Neuronal stem cell (in vitro differentiated cells): ENCODE measurements at regions not wholly inside any gene's neighbourhood (a gene's known extent, or its start where the extent isn't known, plus 50 kb on each side); places are given as distances from the start of the nearest gene placed in this dataset.
A peak's percentile ranks its signal among the peaks of the same experiment; 100 is the strongest.

ENCODE experiments used
- DNase-seq: peaks from one replicate; pipeline ENCODE4 v3.0.0-alpha.2; 2013; ENCODE audit warnings: low spot score
- H2AFZ ChIP-seq: one replicate; pipeline ENCODE4 v1.6.1; 2013; ENCODE audit warnings: mild to moderate bottlenecking, low read length, inconsistent platforms
- H2AK5ac ChIP-seq: 2 replicates; pipeline ENCODE4 v1.6.1; 2013; ENCODE audit warnings: low read depth, mild to moderate bottlenecking, inconsistent platforms, low read length, moderate library complexity, mixed read lengths
- H2BK120ac ChIP-seq: 2 replicates; pipeline ENCODE4 v1.6.1; 2013; ENCODE audit warnings: low read depth, mild to moderate bottlenecking, inconsistent platforms, low read length, moderate library complexity, mixed read lengths
- H2BK12ac ChIP-seq: one replicate; pipeline ENCODE4 v1.6.1; 2013; ENCODE audit warnings: low read length, inconsistent platforms
- H2BK15ac ChIP-seq: 2 replicates; pipeline ENCODE4 v1.6.1; 2013; ENCODE audit warnings: mild to moderate bottlenecking, low read length, inconsistent platforms, mixed read lengths
- H2BK5ac ChIP-seq: one replicate; pipeline ENCODE4 v1.6.1; 2013; ENCODE audit warnings: inconsistent platforms, mild to moderate bottlenecking, low read length, moderate library complexity
- H3K14ac ChIP-seq: one replicate; pipeline ENCODE4 v1.6.1; 2013; ENCODE audit warnings: low read length, inconsistent platforms
- H3K18ac ChIP-seq: 2 replicates; pipeline ENCODE4 v1.6.1; 2013; ENCODE audit warnings: low read length, inconsistent platforms
- H3K23ac ChIP-seq: 2 replicates; pipeline ENCODE4 v1.6.1; 2013; ENCODE audit warnings: low read depth, mild to moderate bottlenecking, mixed read lengths, low read length, inconsistent platforms; ENCODE audit not compliant: poor library complexity
- H3K27ac ChIP-seq: replicated peaks from 3 replicates; pipeline ENCODE4 v1.5.1; 2013; ENCODE audit warnings: low read length, inconsistent platforms
- H3K27me3 ChIP-seq, 3 experiments: 2 replicates each; pipeline ENCODE4 v1.6.1; 2013; ENCODE audit warnings: low read length in 3 of 3, mild to moderate bottlenecking in 2 of 3, inconsistent platforms in 1 of 3, low read depth in 1 of 3, mixed read lengths in 1 of 3, moderate library complexity in 1 of 3; ENCODE audit not compliant: control insufficient read depth in 3 of 3, insufficient read depth in 3 of 3
- H3K36me3 ChIP-seq, 2 donors: replicated peaks in 1 of 2; 2 replicates each; pipeline ENCODE4 v1.6.1; 2013; ENCODE audit warnings: low read length in 2 of 2; ENCODE audit not compliant: control insufficient read depth in 2 of 2, insufficient read depth in 2 of 2
- H3K4ac ChIP-seq: 2 replicates; pipeline ENCODE4 v1.6.1; 2013; ENCODE audit warnings: inconsistent platforms, mild to moderate bottlenecking, low read length, moderate library complexity
- H3K4me1 ChIP-seq, 2 donors: 1 replicate in 1 of 2; 2 replicates in 1 of 2; pipeline ENCODE4 v1.6.1; 2013; ENCODE audit warnings: low read length in 2 of 2, low read depth in 1 of 2; ENCODE audit not compliant: control insufficient read depth in 2 of 2, insufficient read depth in 1 of 2
- H3K4me2 ChIP-seq: one replicate; pipeline ENCODE4 v1.6.1; 2013; ENCODE audit warnings: mild to moderate bottlenecking, low read length, inconsistent platforms; ENCODE audit not compliant: insufficient read depth, poor library complexity, severe bottlenecking
- H3K4me3 ChIP-seq, 2 donors: 2 replicates each; pipeline ENCODE4 v1.5.1; 2013; ENCODE audit warnings: low read length in 2 of 2, mild to moderate bottlenecking in 2 of 2, inconsistent platforms in 1 of 2, moderate library complexity in 1 of 2
- H3K79me1 ChIP-seq: one replicate; pipeline ENCODE4 v1.6.1; 2013; ENCODE audit warnings: low read depth, mild to moderate bottlenecking, inconsistent platforms, low read length, moderate library complexity
- H3K9ac ChIP-seq: one replicate; pipeline ENCODE4 v1.6.1; 2013; ENCODE audit warnings: mild to moderate bottlenecking, low read depth, low read length, inconsistent platforms; ENCODE audit not compliant: poor library complexity
- H3K9me3 ChIP-seq, 2 donors: replicated peaks in 1 of 2; 2 replicates each; pipeline versions ENCODE3 to v1.6.1; 2013; ENCODE audit warnings: low read length in 2 of 2, mild to moderate bottlenecking in 2 of 2, inconsistent platforms in 1 of 2, low read depth in 1 of 2, mixed read lengths in 1 of 2, moderate library complexity in 1 of 2; ENCODE audit not compliant: control insufficient read depth in 2 of 2, insufficient read depth in 1 of 2
- H4K8ac ChIP-seq: one replicate; pipeline ENCODE4 v1.6.1; 2013; ENCODE audit warnings: low read depth, mild to moderate bottlenecking, inconsistent platforms, low read length, moderate library complexity
- H4K91ac ChIP-seq: one replicate; pipeline ENCODE4 v1.6.1; 2013; ENCODE audit warnings: low read length, low read depth, mild to moderate bottlenecking, inconsistent platforms; ENCODE audit not compliant: poor library complexity
- WGBS, 2 donors: extraction: QIAGEN DNeasy Blood & Tissue Kit; methylation state at CpG; one replicate each; pipeline ENCODE4 v1.1.7; 2013; ENCODE audit warnings: missing lambda C conversion rate in 2 of 2, mixed read lengths in 1 of 2; ENCODE audit not compliant: insufficient read length in 2 of 2, insufficient replicate concordance in 1 of 2; ENCODE audit errors: extremely low coverage in 2 of 2; 5-methylcytosine and 5-hydroxymethylcytosine counted together

DNA sequence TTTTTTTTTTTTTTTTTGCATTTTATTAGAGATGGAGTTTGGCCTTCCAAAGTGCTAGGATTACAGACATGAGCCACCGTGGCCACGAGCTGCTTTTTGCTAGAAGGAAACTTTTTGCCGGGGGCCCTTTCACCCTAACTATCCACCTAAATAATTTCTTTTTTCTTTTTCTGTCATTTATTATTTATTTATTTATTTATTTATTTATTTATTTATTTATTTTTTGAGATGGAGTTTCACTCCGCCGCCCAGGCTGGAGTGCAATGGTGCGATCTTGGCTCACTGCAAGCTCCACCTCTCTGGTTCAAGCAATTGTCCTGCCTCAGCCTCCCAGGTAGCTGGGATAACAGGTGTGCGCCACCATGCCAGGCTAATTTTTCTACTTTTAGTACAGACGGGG is 303.9 kb downstream of the ASMT start:
- Histone ChIP-seq H3K4ac (no peak overlapping the region), H2BK5ac (no peak overlapping the region), H3K79me1 (no peaks in the 10 kb centered on the region), H2AK5ac (no peak overlapping the region), H3K9me3 (no peaks in the 10 kb centered on the region), H3K27me3 (no peaks in the 10 kb centered on the region), H3K23ac (no peak overlapping the region), H3K9ac (no peak overlapping the region), H2AFZ (no peak overlapping the region), H3K4me3 (no peak overlapping the region), H3K36me3 (no peaks in the 10 kb centered on the region), H4K8ac (no peak overlapping the region), H3K27ac (no peak overlapping the region), H3K4me1 (no peaks in the 10 kb centered on the region), H4K91ac (no peak overlapping the region), H3K14ac (no peak overlapping the region), H2BK120ac (no peak overlapping the region), H3K4me2 (no peak overlapping the region), H2BK12ac (no peak overlapping the region), H2BK15ac (no peak overlapping the region), H3K18ac (no peak overlapping the region)
- WGBS, 2 donors, result no CpG with 5 or more reads among the region's 8 CpGs
- DNase-seq, result no peak

DNA sequence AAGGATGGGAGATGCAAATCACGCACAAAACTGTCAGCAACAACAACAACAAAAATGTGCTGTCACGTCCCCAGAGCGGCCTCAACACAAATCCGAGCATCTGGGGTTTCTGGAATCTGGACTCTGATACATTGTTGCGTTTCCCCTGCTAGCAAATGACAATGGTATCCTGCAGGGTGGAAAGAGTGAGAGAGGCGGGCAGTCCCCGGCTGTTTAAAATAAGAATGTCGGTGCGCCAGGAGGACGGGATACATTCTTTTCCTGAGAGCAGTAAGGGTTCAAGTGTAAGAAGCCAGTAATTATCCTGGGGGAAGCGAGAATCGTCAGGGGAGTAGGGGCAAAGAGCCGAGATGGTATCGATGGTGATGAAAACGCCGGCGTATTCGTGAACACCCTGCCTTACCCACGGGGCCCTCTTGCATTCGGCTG is 310.2 kb downstream of the ASMT start:
- H4K91ac ChIP-seq, result no peak overlapping the region
- H3K4me2 ChIP-seq, result peak overlapping the region; percentile 37
- H4K8ac ChIP-seq, result no peak overlapping the region
- peak overlapping the region; percentile 25 for H2AFZ ChIP-seq
- no peak overlapping the region for H3K4me3 ChIP-seq
- no peak overlapping the region for H3K9ac ChIP-seq
- H2AK5ac ChIP-seq, result no peak overlapping the region
- no peak overlapping the region for H2BK15ac ChIP-seq
- H3K27me3 ChIP-seq, result no peaks in the 10 kb centered on the region
- H3K4ac ChIP-seq, result no peak overlapping the region
- H2BK12ac ChIP-seq, result no peak overlapping the region
- H3K14ac ChIP-seq, result no peak overlapping the region
- no peak overlapping the region for H2BK5ac ChIP-seq
- no peak overlapping the region for H3K23ac ChIP-seq
- H3K9me3 ChIP-seq, result no peaks in the 10 kb centered on the region
- DNase-seq, result peak; percentile 68
- peaks cover 4 to 13% of the 10 kb centered on the region in 2 donors for H3K4me1 ChIP-seq
- H3K27ac ChIP-seq, result peak overlapping the region; percentile 12
- no peak overlapping the region for H3K18ac ChIP-seq
- H3K36me3 ChIP-seq, result no peaks in the 10 kb centered on the region
- H3K79me1 ChIP-seq, result no peaks in the 10 kb centered on the region
- WGBS, 2 donors, result no CpG with 5 or more reads among the region's 20 CpGs
- H2BK120ac ChIP-seq, result no peak overlapping the region

DNA sequence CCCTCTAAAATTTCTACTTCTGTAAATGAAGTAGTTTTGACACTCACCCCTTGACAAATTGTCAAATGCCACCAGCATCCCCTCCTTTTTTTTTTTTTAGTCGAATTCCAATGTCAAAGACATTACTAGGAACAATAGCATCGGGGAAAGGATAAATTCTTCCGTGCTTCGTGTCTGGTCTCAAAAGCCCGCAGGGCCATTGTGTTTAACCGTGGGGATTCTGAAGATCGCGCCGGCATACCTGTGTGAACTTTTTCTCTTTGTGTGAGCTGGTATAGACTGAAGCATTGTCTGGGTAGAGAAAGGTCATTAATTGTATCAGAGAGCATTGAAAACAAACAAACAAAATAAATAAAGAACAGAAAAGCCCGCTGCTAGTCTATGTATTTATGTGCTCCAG is 313.9 kb downstream of the ASMT start:
- Histone ChIP-seq H3K4ac (no peak overlapping the region), H3K18ac (no peak overlapping the region), H3K14ac (no peak overlapping the region), H2AFZ (no peak overlapping the region), H3K79me1 (no peaks in the 10 kb centered on the region), H3K27ac (no peak overlapping the region), H3K9ac (no peak overlapping the region), H2BK5ac (no peak overlapping the region), H3K27me3 (no peaks in the 10 kb centered on the region), H3K23ac (no peak overlapping the region), H2AK5ac (no peak overlapping the region), H3K9me3 (no peaks in the 10 kb centered on the region), H4K91ac (no peak overlapping the region), H2BK15ac (no peak overlapping the region), H2BK12ac (no peak overlapping the region), H3K4me1 (peaks cover 4 to 13% of the 10 kb centered on the region in 2 donors), H3K36me3 (no peaks in the 10 kb centered on the region), H3K4me2 (no peak overlapping the region), H3K4me3 (no peak overlapping the region), H2BK120ac (no peak overlapping the region), H4K8ac (no peak overlapping the region)
- no CpG with 5 or more reads among the region's 10 CpGs for WGBS, 2 donors
- no peak for DNase-seq

DNA sequence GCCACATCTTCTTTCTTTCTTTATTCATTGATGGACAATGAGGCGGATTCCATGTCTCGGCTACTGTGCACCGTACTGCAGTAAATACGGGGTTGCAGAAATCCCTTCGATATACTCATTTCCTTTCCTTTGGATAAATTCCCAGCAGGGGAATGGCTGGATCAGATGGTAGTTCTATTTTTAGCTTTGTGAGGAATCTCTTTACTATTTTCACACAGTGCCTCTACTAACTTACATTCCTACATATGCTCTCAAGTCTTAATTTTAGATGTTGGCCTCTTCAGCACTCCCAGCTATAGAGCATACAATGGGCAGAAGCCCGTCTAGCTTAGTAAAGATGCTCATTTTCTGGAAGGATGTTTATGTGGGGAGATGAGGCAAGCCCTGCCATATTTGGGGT is 317.4 kb downstream of the ASMT start:
- no peak overlapping the region for H3K23ac ChIP-seq
- no peak overlapping the region for H4K91ac ChIP-seq
- no peak overlapping the region for H2BK5ac ChIP-seq
- H3K18ac ChIP-seq, result no peak overlapping the region
- H2BK15ac ChIP-seq, result no peak overlapping the region
- no peak overlapping the region for H4K8ac ChIP-seq
- no peaks in the 10 kb centered on the region for H3K9me3 ChIP-seq
- peaks cover 0 to 4% of the 10 kb centered on the region in 2 donors for H3K4me1 ChIP-seq
- H3K27ac ChIP-seq, result no peak overlapping the region
- no peaks in the 10 kb centered on the region for H3K36me3 ChIP-seq
- no peak overlapping the region for H2BK120ac ChIP-seq
- no peak for DNase-seq
- no peak overlapping the region for H3K4me3 ChIP-seq
- H2BK12ac ChIP-seq, result no peak overlapping the region
- H3K4me2 ChIP-seq, result no peak overlapping the region
- H2AK5ac ChIP-seq, result no peak overlapping the region
- H3K14ac ChIP-seq, result no peak overlapping the region
- WGBS, 2 donors, result no CpG with 5 or more reads among the region's 6 CpGs
- H2AFZ ChIP-seq, result no peak overlapping the region
- H3K79me1 ChIP-seq, result no peaks in the 10 kb centered on the region
- H3K4ac ChIP-seq, result no peak overlapping the region
- H3K9ac ChIP-seq, result no peak overlapping the region
- no peaks in the 10 kb centered on the region for H3K27me3 ChIP-seq
